Hematopoietic multipotent progenitor cell treated with erythropoietin and hydrocortisone succinate and interleukin-3 and kit ligand, for 4 days (in vitro differentiated cells): ENCODE measurements at regions not wholly inside any gene's neighbourhood (a gene's known extent, or its start where the extent isn't known, plus 50 kb on each side); places are given as distances from the start of the nearest gene placed in this dataset.
A peak's percentile ranks its signal among the peaks of the same experiment; 100 is the strongest.

Source experiments
- DNase-seq: peaks from one replicate; pipeline ENCODE4 v3.0.0-alpha.2; 2015

- peak; percentile 30 for DNase-seq
Measured at GRCh38 chr3:194928831-194929577, 243.3 kb downstream of the FAM43A start.

- no peak for DNase-seq
Measured at GRCh38 chr3:194929578-194929960, 243.9 kb downstream of the FAM43A start.

- peak; percentile 71 for DNase-seq
Measured at GRCh38 chr3:194930377-194931204, 244.9 kb downstream of the FAM43A start.

GRCh38 chr3:194931347-194931746 is 245.7 kb downstream of the FAM43A start:
- no peak for DNase-seq

- no peak for DNase-seq
Measured at GRCh38 chr3:194931865-194932264, 246.2 kb downstream of the FAM43A start.

- DNase-seq = no peak
Measured at GRCh38 chr3:194933465-194933864, 247.8 kb downstream of the FAM43A start.

- no peak for DNase-seq
Measured at GRCh38 chr3:194935061-194935460, 249.4 kb downstream of the FAM43A start.

- no peak for DNase-seq
Measured at GRCh38 chr3:194935632-194936470, 250.2 kb downstream of the FAM43A start.

- no peak for DNase-seq
Measured at GRCh38 chr3:194936659-194937058, 251.0 kb downstream of the FAM43A start.

- DNase-seq = no peak
Measured at GRCh38 chr3:194937144-194937543, 251.5 kb downstream of the FAM43A start.

GRCh38 chr3:194937882-194938321 is 252.2 kb downstream of the FAM43A start:
- DNase-seq = no peak

- DNase-seq = no peak
Measured at GRCh38 chr3:194938845-194939531, 253.3 kb downstream of the FAM43A start.

GRCh38 chr3:194939532-194939909 is 253.8 kb downstream of the FAM43A start:
- DNase-seq = no peak

- no peak for DNase-seq
Measured at GRCh38 chr3:194939949-194940770, 254.5 kb downstream of the FAM43A start.

- DNase-seq = no peak
Measured at GRCh38 chr3:194941360-194941955, 255.8 kb downstream of the FAM43A start.

GRCh38 chr3:194941956-194942511 is 256.4 kb downstream of the FAM43A start:
- DNase-seq = no peak

- no peak for DNase-seq
Measured at GRCh38 chr3:194944526-194944925, 258.8 kb downstream of the FAM43A start.

- DNase-seq = no peak
Measured at GRCh38 chr3:194945508-194945907, 259.8 kb downstream of the FAM43A start.

GRCh38 chr3:194946091-194946490 is 260.4 kb downstream of the FAM43A start:
- DNase-seq = peak; percentile 10

- DNase-seq = no peak
Measured at GRCh38 chr3:194949592-194949991, 263.9 kb downstream of the FAM43A start.
